ENCODE measurements at regions not wholly inside any gene's neighbourhood (a gene's known extent, or its start where the extent isn't known, plus 50 kb on each side); places are given as distances from the start of the nearest gene placed in this dataset.

DNA sequence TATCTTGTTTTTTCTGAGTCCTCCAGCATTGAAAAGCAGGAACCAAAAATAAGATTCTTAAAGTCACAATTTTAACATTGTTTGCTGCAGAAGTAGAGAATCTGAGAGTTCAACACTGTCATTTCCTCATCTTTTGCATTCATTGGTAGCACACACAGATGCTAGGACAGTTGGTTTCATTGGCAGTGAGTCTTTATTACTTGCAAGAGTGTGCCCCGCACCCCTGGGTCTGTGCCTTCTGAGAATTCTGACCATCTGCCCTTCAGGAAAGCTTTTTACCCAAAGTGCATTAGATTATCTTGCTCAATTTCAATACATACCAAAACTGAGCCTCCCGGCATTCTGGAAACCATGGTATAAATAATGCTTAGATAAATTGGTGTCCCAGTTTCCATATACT lies 247.7 kb upstream of the SLITRK1 start:
- H3K4me3 ChIP-seq (ENCODE audit: low read depth, low read length): no peak overlapping the region
- no peak for DNase-seq (ENCODE audit: low read depth)
- no peak for TF ChIP-seq CTCF (IDR thresholded peaks at IDR 0.05; ENCODE audit: low read depth, low read length, missing control alignments)

DNA sequence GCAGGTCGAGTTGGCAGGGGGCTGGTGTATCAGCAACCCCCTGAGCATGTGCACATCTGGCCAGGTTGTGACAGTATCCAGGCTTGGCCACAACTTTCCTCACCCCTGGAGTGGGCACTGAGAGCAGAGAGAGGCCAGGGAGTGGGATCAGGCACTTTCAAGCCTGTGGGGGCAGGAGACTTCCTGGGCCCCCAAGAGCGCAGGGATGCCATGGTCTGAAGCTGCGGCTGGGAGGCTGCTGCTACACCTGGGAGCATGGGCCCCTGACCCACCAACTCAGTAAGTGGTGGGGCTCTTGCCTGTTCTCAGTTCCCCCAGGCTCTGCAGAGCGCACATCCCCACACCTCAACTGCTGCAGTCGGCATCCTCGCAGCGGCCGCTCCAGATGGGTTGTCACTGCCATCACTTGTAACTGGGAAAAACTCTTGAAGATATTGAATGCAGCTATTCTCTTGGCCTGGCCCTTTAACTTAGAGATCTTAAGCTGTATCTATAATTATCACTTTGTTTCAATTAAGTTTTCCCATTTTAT lies 245.4 kb upstream of the SLITRK1 start:
- no peak for DNase-seq (ENCODE audit: low read depth)

DNA sequence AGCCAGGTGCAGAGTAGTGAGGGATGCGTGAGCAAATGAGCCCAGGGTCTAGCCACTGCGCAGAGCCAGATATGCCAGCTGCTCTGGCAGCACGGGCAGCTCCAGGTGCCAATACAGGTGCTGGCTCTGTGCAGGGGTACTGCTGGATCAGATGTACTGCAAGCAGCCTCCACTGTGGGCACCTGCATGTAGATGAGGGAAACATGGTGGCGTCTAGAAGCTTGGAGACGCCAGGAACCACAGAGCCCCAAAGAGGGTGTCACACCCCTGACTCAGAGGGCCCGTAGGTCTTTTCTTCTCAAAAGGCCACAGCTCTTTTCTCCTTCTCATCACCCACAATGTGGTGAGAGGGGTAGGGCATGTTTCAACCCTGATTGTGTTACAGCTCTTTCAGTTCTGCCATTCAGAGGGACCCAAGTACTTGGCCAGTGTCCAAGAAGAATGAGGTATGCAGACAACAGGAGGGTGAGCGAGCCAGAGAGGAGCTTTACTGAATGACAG lies 244.4 kb upstream of the SLITRK1 start:
- no peak for TF ChIP-seq CTCF (IDR thresholded peaks at IDR 0.05; ENCODE audit: low read depth, low read length, missing control alignments)
- DNase-seq (ENCODE audit: low read depth): no peak
- H3K4me3 ChIP-seq (ENCODE audit: low read depth, low read length): no peak overlapping the region

More for the DNA sequence above, 245.4 kb upstream of the SLITRK1 start:
- TF ChIP-seq CTCF (IDR thresholded peaks at IDR 0.05; ENCODE audit: low read depth, low read length, missing control alignments): no peak
- H3K4me3 ChIP-seq (ENCODE audit: low read depth, low read length): no peak overlapping the region

DNA sequence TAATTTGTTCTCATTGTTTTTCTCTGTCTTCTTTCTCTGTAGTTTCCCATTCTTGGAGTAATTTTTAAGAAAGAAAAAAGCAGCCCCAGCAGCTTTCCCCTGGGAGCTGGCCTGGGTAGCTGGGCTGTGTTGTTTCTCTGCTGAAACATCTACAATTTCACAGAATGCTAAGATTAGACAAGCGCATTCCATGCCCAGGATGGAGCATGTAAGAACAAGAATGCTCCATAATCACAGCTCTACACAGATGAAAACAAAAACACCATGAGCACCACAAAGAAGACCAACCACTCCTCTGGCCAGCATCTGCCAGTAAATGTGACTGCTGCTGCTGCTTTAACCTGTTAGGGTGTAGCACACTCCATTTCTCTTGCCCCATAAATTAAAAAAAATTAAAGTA lies 239.2 kb upstream of the SLITRK1 start:
- H3K4me3 ChIP-seq (ENCODE audit: low read depth, low read length): no peak overlapping the region
- TF ChIP-seq CTCF (IDR thresholded peaks at IDR 0.05; ENCODE audit: low read depth, low read length, missing control alignments): no peak
- no peak for DNase-seq (ENCODE audit: low read depth)

DNA sequence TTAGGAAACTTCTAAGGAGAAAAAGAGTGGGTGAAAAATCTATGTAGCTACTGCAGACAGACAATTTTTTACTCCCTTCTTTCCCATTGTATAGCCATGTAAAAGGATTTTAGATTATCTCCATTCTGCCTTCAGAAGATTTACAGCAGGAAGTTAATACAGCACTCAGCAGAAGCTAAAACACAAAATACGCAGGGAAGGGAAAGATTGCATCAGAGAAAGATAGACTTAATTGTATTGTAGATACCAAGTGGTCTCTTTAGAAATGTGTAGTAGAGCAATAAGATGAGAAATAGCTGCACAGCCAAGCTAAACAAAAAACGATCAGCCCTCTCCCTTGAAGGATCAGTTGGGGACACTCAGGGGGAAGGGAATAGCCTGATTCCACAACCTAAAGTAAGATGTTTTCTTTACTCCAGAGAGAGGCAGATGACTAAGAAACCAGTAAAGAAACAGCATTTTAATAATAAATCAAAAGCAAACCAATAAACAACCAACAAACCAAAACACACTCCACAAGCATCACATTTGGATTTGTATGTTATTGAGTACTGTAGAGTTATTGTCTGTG lies 236.7 kb upstream of the SLITRK1 start:
- H3K4me3 ChIP-seq (ENCODE audit: low read depth, low read length): no peak overlapping the region
- no peak for TF ChIP-seq CTCF (IDR thresholded peaks at IDR 0.05; ENCODE audit: low read depth, low read length, missing control alignments)
- no peak for DNase-seq (ENCODE audit: low read depth)

- DNase-seq (ENCODE audit: low read depth): no peak
- no peak overlapping the region for H3K4me3 ChIP-seq (ENCODE audit: low read depth, low read length)
- TF ChIP-seq CTCF (IDR thresholded peaks at IDR 0.05; ENCODE audit: low read depth, low read length, missing control alignments): no peak
Observed at GRCh38 chr13:84098273-84098672, 216.0 kb upstream of the SLITRK1 start.

- TF ChIP-seq CTCF (IDR thresholded peaks at IDR 0.05; ENCODE audit: low read depth, low read length, missing control alignments): no peak
- DNase-seq (ENCODE audit: low read depth): no peak
Observed at GRCh38 chr13:84097148-84097547, 214.9 kb upstream of the SLITRK1 start.

More at GRCh38 chr13:84097148-84097547, 214.9 kb upstream of the SLITRK1 start:
- H3K4me3 ChIP-seq (ENCODE audit: low read depth, low read length): no peak overlapping the region

Measured in GM12864 (cell line).